Right lobe of liver (tissue), 6 donors: ENCODE measurements at regions not wholly inside any gene's neighbourhood (a gene's known extent, or its start where the extent isn't known, plus 50 kb on each side); places are given as distances from the start of the nearest gene placed in this dataset.

Experiments
- ATAC-seq, 4 donors: fragments of 200-7000 bp; cut with Tn5 transposase; one replicate each; pipeline ENCODE4 v1.9.1; 2020; ENCODE audit warnings: mild to moderate bottlenecking in 4 of 4, moderate library complexity in 4 of 4
- DNase-seq, 3 donors: peaks; one replicate each; pipeline ENCODE4 v3.0.0-alpha.2; 2020
- H3K27ac ChIP-seq, 3 donors: fragments of 200-600 bp; one replicate each; pipeline ENCODE4 v1.8.0; 2022
- H3K27me3 ChIP-seq, 2 donors: fragments of 200-600 bp; one replicate each; pipeline ENCODE4 v1.8.0; 2022
- H3K36me3 ChIP-seq, 4 donors: fragments of 200-600 bp; sonication (generic) in 1 of 4; one replicate each; pipeline versions ENCODE4 v1.5.1 to v1.8.0; 2017 to 2022; ENCODE audit warnings: control low read depth in 1 of 4
- H3K4me1 ChIP-seq, 4 donors: fragments of 200-600 bp; sonication (generic) in 1 of 4; one replicate each; pipeline versions ENCODE4 v1.5.1 to v1.8.0; 2017 to 2022; ENCODE audit warnings: control low read depth in 1 of 4
- H3K4me3 ChIP-seq, 3 donors: fragments of 200-600 bp; one replicate each; pipeline ENCODE4 v1.8.0; 2022
- H3K9me3 ChIP-seq, 4 donors: fragments of 200-600 bp; sonication (generic) in 1 of 4; one replicate each; pipeline versions ENCODE4 v1.5.1 to v1.8.0; 2017 to 2022; ENCODE audit warnings: control low read depth in 1 of 4
- CTCF ChIP-seq, 4 donors: fragments of 200-600 bp in 3 of 4; fragments of 450-650 bp in 1 of 4; IDR thresholded peaks; one replicate each; pipeline versions ENCODE4 v1.5.1 to v1.8.0; 2016 to 2022; ENCODE audit warnings: antibody characterized with exemption in 4 of 4, mild to moderate bottlenecking in 2 of 4
- POLR2A ChIP-seq: fragments of 450-650 bp; IDR thresholded peaks from one replicate; pipeline ENCODE4 v1.6.1; 2017; ENCODE audit warnings: antibody characterized with exemption, mild to moderate bottlenecking
- WGBS: methylation state at CpG from one replicate; pipeline ENCODE4 v1.1.6; 2018; ENCODE audit warnings: low coverage, low lambda C conversion rate; ENCODE audit not compliant: insufficient coverage; ENCODE audit errors: missing lambda C conversion rate; 5-methylcytosine and 5-hydroxymethylcytosine counted together
- intact Hi-C, 2 donors: fragments of 100-400 bp; cut with DNase I; formaldehyde crosslinking; loops; one replicate each; pipeline versions ENCODE4 v1.11.2 to v1.14.1; 2022
- donor health status: DM: no; HTN: yes; CAD: no.
- donor health status: DM: no; HTN: no; CAD: no.
- donor health status: DM: no; HTN: no; CAD: no.
- donor health status: DM: no; HTN: yes; CAD: no.
- donor health status: DM: no; HTN: yes; CAD: no.

DNA sequence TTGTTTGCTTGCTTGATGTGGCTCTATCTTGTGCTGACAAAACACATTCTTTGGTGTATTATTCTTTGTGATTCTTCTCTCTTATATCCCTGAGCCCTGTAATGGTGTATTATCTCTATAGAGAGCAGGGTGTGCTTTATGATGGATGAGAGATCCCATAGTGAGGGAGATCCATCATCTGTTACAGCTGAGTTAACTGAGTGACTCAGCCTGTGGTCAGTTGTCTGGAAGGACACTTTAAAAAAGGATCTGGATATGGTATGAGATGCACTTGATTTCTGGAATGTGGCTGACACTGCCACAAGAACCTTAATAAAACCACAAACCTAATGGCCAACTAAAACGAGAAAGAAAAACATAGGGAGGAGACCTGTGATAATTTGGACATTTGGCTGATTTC, 461.4 kb upstream of the SYT1 start:
- intact Hi-C loops: no loop called here
- no peaks in the 10 kb centered on the region for H3K9me3 ChIP-seq
- ATAC-seq: no peak
- no peak overlapping the region for H3K27ac ChIP-seq
- 71% methylated on average over 1 of the region's 1 CpG for WGBS
- no peaks in the 10 kb centered on the region for H3K27me3 ChIP-seq
- H3K36me3 ChIP-seq: no peaks in the 10 kb centered on the region
- no peak for DNase-seq
- no peak overlapping the region for H3K4me3 ChIP-seq
- no peaks in the 10 kb centered on the region for H3K4me1 ChIP-seq
- no peak for TF ChIP-seq POLR2A
- no peak for TF ChIP-seq CTCF (IDR thresholded peaks at IDR 0.05)

- Histone ChIP-seq H3K36me3 (no peaks in the 10 kb centered on the region), H3K9me3 (no peaks in the 10 kb centered on the region), H3K4me1 (no peaks in the 10 kb centered on the region), H3K27me3 (no peaks in the 10 kb centered on the region), H3K27ac (no peak overlapping the region), H3K4me3 (no peak overlapping the region)
- intact Hi-C loops: no loop called here
- DNase-seq (no peak), ATAC-seq (no peak)
- WGBS: 91% methylated on average over 3 of the region's 3 CpGs
- TF ChIP-seq CTCF (IDR thresholded peaks at IDR 0.05) (no peak), POLR2A (no peak)
Measured at GRCh38 chr12:78403681-78404080, 460.9 kb upstream of the SYT1 start.

DNA sequence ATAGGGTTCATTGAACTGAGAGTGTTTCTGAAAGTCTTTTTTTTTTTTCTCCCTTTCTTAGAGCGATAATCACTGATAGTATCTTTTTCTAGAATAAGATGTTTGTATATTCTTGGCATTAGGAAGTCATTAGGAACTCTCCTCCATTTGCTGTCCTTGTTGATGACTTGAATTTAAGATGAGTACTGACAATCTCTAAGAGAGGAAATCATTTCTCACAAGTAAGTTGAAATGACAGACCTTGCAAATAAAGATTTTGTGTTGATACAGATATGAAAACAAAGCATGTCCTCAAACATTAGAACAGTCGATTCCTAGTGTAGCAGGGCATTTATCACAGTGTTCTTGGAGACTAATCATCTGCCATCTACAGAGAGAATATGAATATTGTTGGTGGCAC, 458.4 kb upstream of the SYT1 start:
- Histone ChIP-seq H3K27me3 (no peaks in the 10 kb centered on the region), H3K27ac (no peak overlapping the region), H3K4me3 (no peak overlapping the region), H3K36me3 (no peaks in the 10 kb centered on the region), H3K9me3 (no peaks in the 10 kb centered on the region), H3K4me1 (no peaks in the 10 kb centered on the region)
- ATAC-seq: no peak
- 61% methylated on average over 2 of the region's 2 CpGs for WGBS
- intact Hi-C loops: no loop called here
- DNase-seq: no peak
- TF ChIP-seq POLR2A (no peak), CTCF (IDR thresholded peaks at IDR 0.05) (no peak)

- Histone ChIP-seq H3K36me3 (no peaks in the 10 kb centered on the region), H3K27ac (no peak overlapping the region), H3K27me3 (no peaks in the 10 kb centered on the region), H3K4me3 (no peak overlapping the region), H3K9me3 (no peaks in the 10 kb centered on the region), H3K4me1 (no peaks in the 10 kb centered on the region)
- DNase-seq (no peak), ATAC-seq (peak; percentile 45 to 83 (median 58))
- WGBS: 5% methylated on average over 2 of the region's 2 CpGs
- intact Hi-C loops: no loop called here
- TF ChIP-seq CTCF (IDR thresholded peaks at IDR 0.05): no peak
- TF ChIP-seq POLR2A: no peak
Measured at GRCh38 chr12:78406828-78407227, 457.7 kb upstream of the SYT1 start.

GRCh38 chr12:78407722-78408121, 456.9 kb upstream of the SYT1 start:
- no peak for DNase-seq
- intact Hi-C loops: no loop called here
- no peak overlapping the region for H3K27ac ChIP-seq
- no peaks in the 10 kb centered on the region for H3K9me3 ChIP-seq
- 84% methylated on average over 2 of the region's 2 CpGs for WGBS
- TF ChIP-seq CTCF (IDR thresholded peaks at IDR 0.05) (no peak), POLR2A (no peak)
- ATAC-seq: no peak
- H3K36me3 ChIP-seq: no peaks in the 10 kb centered on the region
- no peak overlapping the region for H3K4me3 ChIP-seq
- H3K27me3 ChIP-seq: no peaks in the 10 kb centered on the region
- no peaks in the 10 kb centered on the region for H3K4me1 ChIP-seq
